ENCODE measurements at regions not wholly inside any gene's neighbourhood (a gene's known extent, or its start where the extent isn't known, plus 50 kb on each side); places are given as distances from the start of the nearest gene placed in this dataset.

- intact Hi-C loops (cut with DNase I): loop anchor here in 2 of 4 donors (10.0 kb wide), 1 partner anchor 786 kb away; the partner anchor contains the start of gene KLF4 (in 2 of the 2)
- H3K4me1 ChIP-seq (ENCODE audit: insufficient read depth): peaks cover 2% of the 10 kb centered on the region
- no peak for DNase-seq
- TF ChIP-seq EP300 (IDR thresholded peaks at IDR 0.05): no peak
- TF ChIP-seq POLR2A (IDR thresholded peaks at IDR 0.05): no peak
- TF ChIP-seq CTCF (IDR thresholded peaks at IDR 0.05): no peak
- H3K27ac ChIP-seq: no peak overlapping the region
- no peak overlapping the region for H3K4me3 ChIP-seq
- 82 to 97% (median 97%) methylated on average over 3 of the region's 3 CpGs for WGBS, 3 donors
- H3K9me3 ChIP-seq: no peaks in the 10 kb centered on the region
- H3K36me3 ChIP-seq: no peaks in the 10 kb centered on the region
- H3K27me3 ChIP-seq: no peaks in the 10 kb centered on the region
These were observed 585.2 kb downstream of the ACTL7B start for GRCh38 chr9:108270561-108270960.

GRCh38 chr9:108270051-108270450 lies 585.7 kb downstream of the ACTL7B start:
- 98 to 100% (median 100%) methylated on average over 1 of the region's 1 CpG for WGBS, 3 donors

GRCh38 chr9:108269371-108269770 lies 586.4 kb downstream of the ACTL7B start:
- Histone ChIP-seq H3K27me3 (no peaks in the 10 kb centered on the region), H3K4me1 (ENCODE audit: insufficient read depth) (peaks cover 2% of the 10 kb centered on the region), H3K9me3 (no peaks in the 10 kb centered on the region), H3K4me3 (no peak overlapping the region), H3K27ac (no peak overlapping the region), H3K36me3 (no peaks in the 10 kb centered on the region)
- DNase-seq: no peak
- TF ChIP-seq CTCF (IDR thresholded peaks at IDR 0.05) (no peak), POLR2A (IDR thresholded peaks at IDR 0.05) (no peak), EP300 (IDR thresholded peaks at IDR 0.05) (no peak)
- WGBS, 3 donors: 94 to 100% (median 98%) methylated on average over 1 of the region's 1 CpG
- intact Hi-C loops (cut with DNase I): no loop called here

More at GRCh38 chr9:108270051-108270450, 585.7 kb downstream of the ACTL7B start:
- TF ChIP-seq EP300 (IDR thresholded peaks at IDR 0.05) (no peak), POLR2A (IDR thresholded peaks at IDR 0.05) (no peak), CTCF (IDR thresholded peaks at IDR 0.05) (no peak)
- Histone ChIP-seq H3K4me1 (ENCODE audit: insufficient read depth) (peaks cover 2% of the 10 kb centered on the region), H3K4me3 (no peak overlapping the region), H3K27ac (no peak overlapping the region), H3K36me3 (no peaks in the 10 kb centered on the region), H3K9me3 (no peaks in the 10 kb centered on the region), H3K27me3 (no peaks in the 10 kb centered on the region)
- no peak for DNase-seq
- intact Hi-C loops (cut with DNase I): loop anchor here in 2 of 4 donors (10.0 kb wide), 1 partner anchor 785 kb away; the partner anchor contains the start of gene KLF4 (in 2 of the 2)

GRCh38 chr9:108265065-108265464 lies 590.7 kb downstream of the ACTL7B start:
- Histone ChIP-seq H3K4me3 (no peak overlapping the region), H3K27me3 (no peaks in the 10 kb centered on the region), H3K36me3 (no peaks in the 10 kb centered on the region), H3K27ac (no peak overlapping the region), H3K4me1 (ENCODE audit: insufficient read depth) (no peaks in the 10 kb centered on the region), H3K9me3 (no peaks in the 10 kb centered on the region)
- no peak for DNase-seq
- intact Hi-C loops (cut with DNase I): no loop called here
- no peak for TF ChIP-seq POLR2A (IDR thresholded peaks at IDR 0.05)
- 89 to 96% (median 92%) methylated on average over 1 of the region's 1 CpG for WGBS, 3 donors

- H3K9me3 ChIP-seq: no peaks in the 10 kb centered on the region
- 93 to 99% (median 96%) methylated on average over 4 of the region's 4 CpGs for WGBS, 3 donors
- intact Hi-C loops (cut with DNase I): no loop called here
- DNase-seq: no peak
- no peaks in the 10 kb centered on the region for H3K27me3 ChIP-seq
- H3K36me3 ChIP-seq: no peaks in the 10 kb centered on the region
- TF ChIP-seq CTCF (IDR thresholded peaks at IDR 0.05) (no peak), POLR2A (IDR thresholded peaks at IDR 0.05) (no peak), EP300 (IDR thresholded peaks at IDR 0.05) (no peak)
- H3K4me3 ChIP-seq: no peak overlapping the region
- H3K4me1 ChIP-seq (ENCODE audit: insufficient read depth): peaks cover 2% of the 10 kb centered on the region
- no peak overlapping the region for H3K27ac ChIP-seq
These were observed 591.7 kb downstream of the ACTL7B start for GRCh38 chr9:108264093-108264492.
